ENCODE measurements at regions not wholly inside any gene's neighbourhood (a gene's known extent, or its start where the extent isn't known, plus 50 kb on each side); places are given as distances from the start of the nearest gene placed in this dataset.

DNA sequence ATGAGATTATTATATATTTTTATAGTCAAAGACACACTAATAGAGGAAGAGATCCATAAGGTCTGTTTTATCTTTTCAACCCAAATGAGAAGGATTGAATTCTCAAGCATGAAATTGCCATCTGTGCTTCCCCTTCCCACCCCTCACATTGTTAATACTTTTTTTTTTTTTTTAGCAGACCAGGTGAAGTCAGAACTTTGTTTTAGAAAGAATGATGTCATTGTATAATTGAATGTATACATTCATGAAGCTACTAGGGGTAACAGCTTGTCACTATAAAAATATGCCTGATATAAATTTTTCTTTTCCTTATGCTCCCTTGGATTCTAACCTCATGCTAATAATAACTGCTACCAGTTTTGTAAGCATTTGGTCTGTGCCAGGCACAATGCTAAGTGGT, 88.9 kb downstream of the TFAP2B start:
- TF ChIP-seq, protein P1, sequence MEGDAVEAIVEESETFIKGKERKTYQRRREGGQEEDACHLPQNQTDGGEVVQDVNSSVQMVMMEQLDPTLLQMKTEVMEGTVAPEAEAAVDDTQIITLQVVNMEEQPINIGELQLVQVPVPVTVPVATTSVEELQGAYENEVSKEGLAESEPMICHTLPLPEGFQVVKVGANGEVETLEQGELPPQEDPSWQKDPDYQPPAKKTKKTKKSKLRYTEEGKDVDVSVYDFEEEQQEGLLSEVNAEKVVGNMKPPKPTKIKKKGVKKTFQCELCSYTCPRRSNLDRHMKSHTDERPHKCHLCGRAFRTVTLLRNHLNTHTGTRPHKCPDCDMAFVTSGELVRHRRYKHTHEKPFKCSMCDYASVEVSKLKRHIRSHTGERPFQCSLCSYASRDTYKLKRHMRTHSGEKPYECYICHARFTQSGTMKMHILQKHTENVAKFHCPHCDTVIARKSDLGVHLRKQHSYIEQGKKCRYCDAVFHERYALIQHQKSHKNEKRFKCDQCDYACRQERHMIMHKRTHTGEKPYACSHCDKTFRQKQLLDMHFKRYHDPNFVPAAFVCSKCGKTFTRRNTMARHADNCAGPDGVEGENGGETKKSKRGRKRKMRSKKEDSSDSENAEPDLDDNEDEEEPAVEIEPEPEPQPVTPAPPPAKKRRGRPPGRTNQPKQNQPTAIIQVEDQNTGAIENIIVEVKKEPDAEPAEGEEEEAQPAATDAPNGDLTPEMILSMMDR (IDR thresholded peaks at IDR 0.05; ENCODE audit: poor library complexity, severe bottlenecking): no peak
- TF ChIP-seq EZH2 (IDR thresholded peaks at IDR 0.05; ENCODE audit: borderline replicate concordance, insufficient read depth, low read length, poor library complexity, severe bottlenecking): no peak
- TF ChIP-seq TAF1 (IDR thresholded peaks at IDR 0.05; ENCODE audit: low read depth): no peak
- no peak for TF ChIP-seq POLR2AphosphoS5 (IDR thresholded peaks at IDR 0.05)
- no peak for TF ChIP-seq RAD21 (conservative IDR thresholded peaks at IDR 0.05)
- TF ChIP-seq, protein P2, sequence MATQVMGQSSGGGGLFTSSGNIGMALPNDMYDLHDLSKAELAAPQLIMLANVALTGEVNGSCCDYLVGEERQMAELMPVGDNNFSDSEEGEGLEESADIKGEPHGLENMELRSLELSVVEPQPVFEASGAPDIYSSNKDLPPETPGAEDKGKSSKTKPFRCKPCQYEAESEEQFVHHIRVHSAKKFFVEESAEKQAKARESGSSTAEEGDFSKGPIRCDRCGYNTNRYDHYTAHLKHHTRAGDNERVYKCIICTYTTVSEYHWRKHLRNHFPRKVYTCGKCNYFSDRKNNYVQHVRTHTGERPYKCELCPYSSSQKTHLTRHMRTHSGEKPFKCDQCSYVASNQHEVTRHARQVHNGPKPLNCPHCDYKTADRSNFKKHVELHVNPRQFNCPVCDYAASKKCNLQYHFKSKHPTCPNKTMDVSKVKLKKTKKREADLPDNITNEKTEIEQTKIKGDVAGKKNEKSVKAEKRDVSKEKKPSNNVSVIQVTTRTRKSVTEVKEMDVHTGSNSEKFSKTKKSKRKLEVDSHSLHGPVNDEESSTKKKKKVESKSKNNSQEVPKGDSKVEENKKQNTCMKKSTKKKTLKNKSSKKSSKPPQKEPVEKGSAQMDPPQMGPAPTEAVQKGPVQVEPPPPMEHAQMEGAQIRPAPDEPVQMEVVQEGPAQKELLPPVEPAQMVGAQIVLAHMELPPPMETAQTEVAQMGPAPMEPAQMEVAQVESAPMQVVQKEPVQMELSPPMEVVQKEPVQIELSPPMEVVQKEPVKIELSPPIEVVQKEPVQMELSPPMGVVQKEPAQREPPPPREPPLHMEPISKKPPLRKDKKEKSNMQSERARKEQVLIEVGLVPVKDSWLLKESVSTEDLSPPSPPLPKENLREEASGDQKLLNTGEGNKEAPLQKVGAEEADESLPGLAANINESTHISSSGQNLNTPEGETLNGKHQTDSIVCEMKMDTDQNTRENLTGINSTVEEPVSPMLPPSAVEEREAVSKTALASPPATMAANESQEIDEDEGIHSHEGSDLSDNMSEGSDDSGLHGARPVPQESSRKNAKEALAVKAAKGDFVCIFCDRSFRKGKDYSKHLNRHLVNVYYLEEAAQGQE (IDR thresholded peaks at IDR 0.05; ENCODE audit: borderline replicate concordance): no peak
- TF ChIP-seq EP300 (conservative IDR thresholded peaks at IDR 0.05; ENCODE audit: poor library complexity, severe bottlenecking): no peak
- TF ChIP-seq SMC3 (conservative IDR thresholded peaks at IDR 0.05; ENCODE audit: poor library complexity): no peak

Measured in neural cell (in vitro differentiated cells).